Hepatocyte (in vitro differentiated cells): ENCODE measurements at regions not wholly inside any gene's neighbourhood (a gene's known extent, or its start where the extent isn't known, plus 50 kb on each side); places are given as distances from the start of the nearest gene placed in this dataset.

Experiments used
- DNase-seq: peaks from one replicate; pipeline ENCODE4 v3.0.0-alpha.2; 2016; ENCODE audit warnings: low spot score
- H2AFZ ChIP-seq: fragments of 200-600 bp; sonication (generic); 2 replicates; pipeline ENCODE4 v1.6.0; 2016; ENCODE audit warnings: antibody characterized with exemption, mild to moderate bottlenecking
- H3K27ac ChIP-seq: fragments of 200-600 bp; sonication (generic); 2 replicates; pipeline ENCODE4 v1.5.1; 2016; ENCODE audit warnings: mild to moderate bottlenecking
- H3K27me3 ChIP-seq: fragments of 200-600 bp; sonication (generic); 2 replicates; pipeline ENCODE4 v1.6.1; 2016
- H3K36me3 ChIP-seq: fragments of 200-600 bp; sonication (generic); replicated peaks from 2 replicates; pipeline ENCODE4 v1.5.1; 2016; ENCODE audit warnings: low read depth; ENCODE audit not compliant: insufficient read depth
- H3K4me1 ChIP-seq: fragments of 200-600 bp; sonication (generic); 2 replicates; pipeline ENCODE4 v1.5.1; 2016; ENCODE audit warnings: mild to moderate bottlenecking, moderate library complexity; ENCODE audit not compliant: insufficient read depth
- H3K4me2 ChIP-seq: fragments of 200-600 bp; sonication (generic); 2 replicates; pipeline ENCODE4 v1.6.0; 2016
- H3K4me3 ChIP-seq: fragments of 200-600 bp; sonication (generic); 2 replicates; pipeline ENCODE4 v1.5.1; 2016; ENCODE audit warnings: mild to moderate bottlenecking
- H3K79me2 ChIP-seq: fragments of 200-600 bp; sonication (generic); 2 replicates; pipeline ENCODE4 v1.6.0; 2017; ENCODE audit warnings: mild to moderate bottlenecking
- H3K9me2 ChIP-seq: fragments of 200-600 bp; sonication (generic); replicated peaks from 2 replicates; pipeline ENCODE4 v1.6.0; 2017; ENCODE audit warnings: mild to moderate bottlenecking; ENCODE audit not compliant: insufficient read depth
- H3K9me3 ChIP-seq: fragments of 200-600 bp; sonication (generic); 2 replicates; pipeline ENCODE4 v1.5.1; 2016; ENCODE audit warnings: low read depth, mild to moderate bottlenecking
- H4K20me1 ChIP-seq: fragments of 200-600 bp; sonication (generic); 2 replicates; pipeline ENCODE4 v1.6.0; 2016; ENCODE audit warnings: mild to moderate bottlenecking; ENCODE audit not compliant: insufficient read depth, poor library complexity, severe bottlenecking
- CTCF ChIP-seq: fragments of 200-600 bp; sonication (generic); IDR thresholded peaks from 2 replicates; pipeline ENCODE4 v1.5.1; 2016; ENCODE audit warnings: antibody characterized with exemption, mild to moderate bottlenecking; ENCODE audit not compliant: poor library complexity
- EZH2 ChIP-seq: fragments of 200-600 bp; sonication (generic); IDR thresholded peaks from 2 replicates; pipeline ENCODE4 v1.6.1; 2016; ENCODE audit warnings: antibody characterized with exemption, mild to moderate bottlenecking, borderline replicate concordance
- EZH2phosphoT487 ChIP-seq: fragments of 200-600 bp; sonication (generic); IDR thresholded peaks from one replicate; pipeline ENCODE4 v1.6.1; 2018; ENCODE audit warnings: antibody characterized with exemption, mild to moderate bottlenecking, low read depth, moderate library complexity; ENCODE audit not compliant: unreplicated experiment, severe bottlenecking
- WGBS: methylation state at CpG from one replicate; pipeline ENCODE4 v1.1.6; 2016; ENCODE audit warnings: low lambda C conversion rate; ENCODE audit errors: missing lambda C conversion rate; 5-methylcytosine and 5-hydroxymethylcytosine counted together

GRCh38 chr3:82745544-82745943 is 984.1 kb upstream of the GBE1 start:
- DNase-seq, result no peak
- Histone ChIP-seq H3K79me2 (no peaks in the 10 kb centered on the region), H3K27me3 (no peaks in the 10 kb centered on the region), H3K9me3 (no peaks in the 10 kb centered on the region), H3K9me2 (no peaks in the 10 kb centered on the region), H2AFZ (no peak overlapping the region), H3K4me2 (no peak overlapping the region), H3K27ac (no peak overlapping the region), H3K36me3 (no peaks in the 10 kb centered on the region), H3K4me1 (no peaks in the 10 kb centered on the region), H3K4me3 (no peak overlapping the region), H4K20me1 (no peaks in the 10 kb centered on the region)
- WGBS, result 81% methylated on average over 1 of the region's 1 CpG
- TF ChIP-seq EZH2phosphoT487, result no peak
- TF ChIP-seq CTCF, result no peak
- TF ChIP-seq EZH2, result no peak

- Histone ChIP-seq H3K9me3 (no peaks in the 10 kb centered on the region), H4K20me1 (no peaks in the 10 kb centered on the region), H3K9me2 (no peaks in the 10 kb centered on the region), H3K36me3 (no peaks in the 10 kb centered on the region), H3K4me3 (no peak overlapping the region), H3K27me3 (no peaks in the 10 kb centered on the region), H2AFZ (no peak overlapping the region), H3K4me2 (no peak overlapping the region), H3K4me1 (no peaks in the 10 kb centered on the region), H3K79me2 (no peaks in the 10 kb centered on the region), H3K27ac (no peak overlapping the region)
- DNase-seq, result no peak
- TF ChIP-seq CTCF (no peak), EZH2phosphoT487 (no peak), EZH2 (no peak)
- WGBS, result 86% methylated on average over 5 of the region's 5 CpGs
Measured at GRCh38 chr3:82743196-82743595, 981.8 kb upstream of the GBE1 start.

DNA sequence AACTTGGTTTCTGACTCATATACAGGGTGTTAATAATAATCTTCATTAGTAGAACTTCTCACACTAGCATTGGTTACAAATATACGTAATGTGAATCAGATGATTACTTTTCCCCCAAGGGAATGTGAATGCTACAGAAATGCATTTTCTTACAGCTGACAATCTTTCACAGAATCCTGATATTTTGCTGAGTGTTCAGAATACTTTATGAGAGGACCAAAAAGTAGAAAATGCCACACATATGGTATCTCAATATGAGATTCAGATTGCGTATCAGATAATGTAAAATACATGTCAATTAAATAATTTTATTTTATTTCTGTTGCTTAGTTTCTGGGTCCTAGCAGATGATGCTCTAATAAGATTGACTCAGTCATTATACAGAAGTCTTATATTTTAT is 979.9 kb upstream of the GBE1 start:
- no peak for DNase-seq
- TF ChIP-seq CTCF (no peak), EZH2 (no peak), EZH2phosphoT487 (no peak)
- H3K27ac ChIP-seq, result no peak overlapping the region

GRCh38 chr3:82739390-82739789 is 977.9 kb upstream of the GBE1 start:
- 64% methylated on average over 1 of the region's 1 CpG for WGBS
- TF ChIP-seq EZH2phosphoT487, result no peak
- no peaks in the 10 kb centered on the region for H3K9me3 ChIP-seq
- no peak for DNase-seq
- no peaks in the 10 kb centered on the region for H4K20me1 ChIP-seq
- H3K4me3 ChIP-seq, result no peak overlapping the region
- no peaks in the 10 kb centered on the region for H3K9me2 ChIP-seq
- no peak overlapping the region for H3K4me2 ChIP-seq
- H3K36me3 ChIP-seq, result no peaks in the 10 kb centered on the region
- no peaks in the 10 kb centered on the region for H3K27me3 ChIP-seq
- no peaks in the 10 kb centered on the region for H3K4me1 ChIP-seq
- no peak overlapping the region for H2AFZ ChIP-seq
- no peaks in the 10 kb centered on the region for H3K79me2 ChIP-seq
- no peak overlapping the region for H3K27ac ChIP-seq

More for the DNA sequence above, 979.9 kb upstream of the GBE1 start:
- Histone ChIP-seq H3K4me2 (no peak overlapping the region), H3K4me3 (no peak overlapping the region), H3K9me3 (no peaks in the 10 kb centered on the region), H2AFZ (no peak overlapping the region), H3K79me2 (no peaks in the 10 kb centered on the region), H3K9me2 (no peaks in the 10 kb centered on the region), H3K4me1 (no peaks in the 10 kb centered on the region), H3K27me3 (no peaks in the 10 kb centered on the region), H3K36me3 (no peaks in the 10 kb centered on the region), H4K20me1 (no peaks in the 10 kb centered on the region)
- 96% methylated on average over 2 of the region's 2 CpGs for WGBS
